GM18498 (cell line): ENCODE measurements at regions not wholly inside any gene's neighbourhood (a gene's known extent, or its start where the extent isn't known, plus 50 kb on each side); places are given as distances from the start of the nearest gene placed in this dataset.
"Not testable (repeated sequence)": the region's sequence is repeated elsewhere in the genome, so short reads cannot be mapped to it uniquely, and the experiment has no call there.

ENCODE experiments used
- ATAC-seq: cut with Tn5 transposase; IDR thresholded peaks from one replicate; pipeline ENCODE4 v1.9.1; 2021; ENCODE audit warnings: mild to moderate bottlenecking, moderate library complexity; ENCODE audit not compliant: unreplicated experiment

GRCh38 chr3:192968901-192969300 lies 51.2 kb upstream of the MB21D2 start:
- ATAC-seq, result not testable (repeated sequence)

- ATAC-seq, result no peak
Observed at GRCh38 chr3:192980632-192981031, 63.0 kb upstream of the MB21D2 start.

DNA sequence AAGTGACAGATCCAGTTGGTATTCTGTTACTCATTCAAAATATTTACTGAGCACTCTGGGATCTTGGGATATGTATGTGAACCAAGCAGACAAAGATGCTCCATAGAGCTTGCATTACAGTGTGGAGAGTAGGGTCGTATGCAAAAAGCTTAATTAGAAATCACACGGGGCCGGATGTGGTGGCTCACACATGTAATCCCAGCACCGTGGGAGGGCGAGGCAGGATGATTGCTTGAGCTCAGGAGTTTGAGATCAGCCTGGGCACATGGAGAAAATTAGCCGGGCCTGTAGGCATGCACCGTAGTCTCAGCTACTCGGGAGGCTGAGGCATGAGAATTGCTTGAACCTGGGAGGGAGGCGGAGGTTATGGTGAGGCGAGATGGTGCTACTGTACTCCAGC lies 68.7 kb upstream of the MB21D2 start:
- ATAC-seq, result no peak

- ATAC-seq, result no peak
Observed at GRCh38 chr3:192991356-192991755, 73.7 kb upstream of the MB21D2 start.

GRCh38 chr3:192992361-192992760 lies 74.7 kb upstream of the MB21D2 start:
- ATAC-seq, result no peak

- ATAC-seq, result no peak
Observed at GRCh38 chr3:192993411-192993810, 75.8 kb upstream of the MB21D2 start.

DNA sequence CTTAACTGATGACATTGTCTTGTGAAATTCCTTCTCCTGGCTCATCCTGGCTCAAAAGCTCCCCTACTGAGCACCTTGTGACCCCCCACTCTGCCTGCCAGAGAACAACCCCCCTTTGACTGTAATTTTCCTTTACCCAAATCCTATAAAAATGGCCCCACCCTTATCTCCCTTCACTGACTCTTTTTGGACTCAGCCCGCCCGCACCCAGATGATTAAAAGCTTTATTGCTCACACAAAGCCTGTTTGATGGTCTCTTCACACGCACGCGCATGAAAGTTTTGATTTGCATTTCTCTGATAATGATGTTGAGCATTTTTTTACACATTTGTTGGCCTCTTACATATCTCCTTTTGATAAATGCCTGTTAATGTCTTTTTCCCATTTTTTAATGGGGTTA lies 83.5 kb upstream of the MB21D2 start:
- not testable (repeated sequence) for ATAC-seq

DNA sequence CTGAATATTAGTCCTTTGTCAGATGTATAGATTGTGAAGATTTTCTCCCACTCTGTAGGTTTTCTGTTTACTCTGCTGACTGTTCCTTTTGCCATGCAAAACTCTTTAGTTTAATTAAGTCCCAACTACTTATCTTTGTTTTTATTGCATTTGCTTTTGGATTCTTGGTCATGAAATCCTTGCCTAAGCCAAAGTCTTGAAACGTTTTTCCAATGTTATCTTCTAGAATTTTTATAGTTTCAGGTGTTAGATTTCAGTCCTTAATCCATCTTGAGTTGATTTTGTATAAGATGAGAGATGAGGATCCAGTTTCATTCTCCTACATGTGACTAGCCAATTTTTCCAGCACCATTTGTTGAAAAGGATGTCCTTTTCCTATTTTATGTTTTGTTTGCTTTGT lies 86.0 kb upstream of the MB21D2 start:
- ATAC-seq, result not testable (repeated sequence)

DNA sequence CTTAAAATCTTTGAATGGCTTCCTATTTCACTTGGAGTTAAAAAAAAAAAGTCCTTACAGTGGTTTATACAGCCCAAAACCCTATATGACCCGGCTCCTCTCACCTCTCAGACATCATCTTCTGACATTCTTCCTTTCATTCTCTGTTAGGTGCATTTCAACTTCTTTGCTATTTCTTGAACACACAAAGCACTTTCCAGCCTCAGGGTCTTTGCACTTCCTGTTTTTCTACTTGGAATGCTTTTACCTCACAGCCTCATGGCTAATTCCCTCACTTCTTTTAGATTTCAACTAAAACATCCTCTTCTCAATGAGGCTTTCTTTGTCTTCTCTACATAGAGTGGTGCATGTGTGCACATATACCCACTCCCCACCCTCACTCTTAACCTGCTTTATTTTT lies 91.0 kb upstream of the MB21D2 start:
- ATAC-seq, result no peak

GRCh38 chr3:193010191-193010590 lies 92.5 kb upstream of the MB21D2 start:
- ATAC-seq, result no peak

DNA sequence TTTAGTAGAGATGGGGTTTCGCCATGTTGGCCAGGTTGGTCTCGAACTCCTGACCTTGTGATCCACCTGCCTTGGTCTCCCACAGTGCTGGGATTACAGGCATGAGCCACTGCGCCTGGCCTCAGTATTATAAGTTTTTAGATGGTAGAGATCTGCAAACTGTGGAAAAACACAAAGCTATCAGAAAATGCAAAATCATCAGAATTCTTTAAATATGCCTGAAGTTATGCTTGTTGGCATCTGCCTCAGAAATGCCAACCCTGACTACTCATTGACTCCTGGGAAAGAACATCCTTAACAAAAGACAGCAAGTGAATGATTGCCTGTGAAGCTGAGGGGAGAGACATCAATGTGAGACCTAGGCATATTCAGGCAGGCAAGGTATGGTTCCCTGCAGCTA lies 94.3 kb upstream of the MB21D2 start:
- no peak for ATAC-seq

DNA sequence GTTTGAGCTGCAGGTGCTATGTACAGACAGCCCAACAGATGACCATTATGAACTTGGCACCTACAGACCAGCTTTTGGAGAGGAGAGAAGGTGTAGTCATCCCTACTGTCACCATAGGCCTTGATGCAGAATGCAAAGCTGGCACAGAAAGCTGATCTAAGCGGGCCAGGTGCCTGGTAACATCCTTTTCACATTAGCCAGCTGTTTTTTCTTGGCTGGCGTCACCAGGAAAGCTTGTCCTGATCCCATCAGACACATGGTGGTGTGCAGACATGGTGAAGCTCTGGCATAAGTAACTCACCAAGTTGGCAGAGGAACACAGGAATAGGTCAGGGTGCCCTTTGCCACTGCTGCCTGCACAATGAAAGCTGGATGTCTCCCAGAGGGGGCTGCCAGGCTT lies 97.2 kb upstream of the MB21D2 start:
- no peak for ATAC-seq

DNA sequence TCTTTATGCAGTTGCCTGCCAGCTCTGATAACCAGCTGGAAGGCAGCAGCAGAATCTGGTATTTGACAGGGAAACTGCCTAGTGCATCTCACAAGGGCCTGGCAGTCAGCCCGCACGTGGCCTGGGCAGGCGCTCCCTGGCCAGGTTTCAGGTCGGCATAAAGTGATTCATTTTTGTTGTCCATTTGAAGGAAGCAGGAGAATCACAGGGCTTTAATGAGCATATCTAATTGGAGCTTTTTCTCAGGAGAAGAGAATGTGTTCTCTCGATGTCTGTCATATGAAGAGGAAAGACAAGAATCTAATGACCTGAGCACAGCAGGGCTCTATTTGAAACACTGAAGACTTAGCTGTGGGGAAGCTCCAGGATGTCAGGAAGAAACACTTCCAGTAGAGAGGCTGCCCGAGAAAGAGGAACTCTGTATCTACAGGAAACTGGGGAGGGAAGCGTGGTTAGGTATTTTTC lies 98.8 kb upstream of the MB21D2 start:
- no peak for ATAC-seq

GRCh38 chr3:193021506-193022010 lies 103.9 kb upstream of the MB21D2 start:
- no peak for ATAC-seq

DNA sequence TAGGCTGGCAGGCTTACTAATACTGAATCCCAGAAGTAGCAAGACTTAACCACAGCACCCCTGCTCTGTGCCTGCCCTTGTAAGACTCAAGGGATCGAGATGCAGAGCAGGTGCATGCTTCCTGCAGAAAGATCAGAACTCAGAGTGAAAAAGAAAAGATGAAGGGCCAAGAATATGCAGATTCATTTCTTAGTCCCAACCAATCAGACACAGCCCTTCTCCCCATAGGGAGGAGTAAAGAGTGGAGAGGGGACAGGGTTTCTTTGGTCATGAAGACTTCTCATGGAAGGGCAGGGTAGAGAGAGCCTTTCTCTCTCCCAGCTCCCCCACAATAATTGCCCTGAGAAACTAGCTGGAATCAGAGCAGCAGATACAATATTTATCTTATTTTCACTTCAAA lies 105.6 kb upstream of the MB21D2 start:
- ATAC-seq, result no peak

GRCh38 chr3:193028258-193028657 lies 110.6 kb upstream of the MB21D2 start:
- no peak for ATAC-seq

DNA sequence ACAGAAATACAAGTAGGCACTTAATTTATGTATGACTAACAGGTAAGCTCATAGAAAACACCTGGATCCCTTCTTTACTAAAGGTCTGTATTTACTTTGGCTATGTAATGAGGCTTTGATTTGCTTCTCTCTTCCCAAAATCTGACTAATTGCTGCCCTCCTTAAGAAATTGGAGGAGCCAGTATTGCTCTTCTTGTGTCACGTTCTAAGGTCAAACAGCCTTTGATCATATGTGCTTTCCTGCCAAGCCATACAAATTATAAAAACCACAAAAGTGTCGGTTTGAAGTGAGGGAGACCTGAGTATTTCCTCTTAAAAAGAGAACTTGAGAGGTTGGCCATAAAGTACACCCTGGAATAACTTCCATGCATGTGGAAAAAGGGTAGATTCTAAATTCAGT lies 112.1 kb upstream of the MB21D2 start:
- ATAC-seq, result no peak

- ATAC-seq, result no peak
Observed at GRCh38 chr3:193030276-193030675, 112.6 kb upstream of the MB21D2 start.

DNA sequence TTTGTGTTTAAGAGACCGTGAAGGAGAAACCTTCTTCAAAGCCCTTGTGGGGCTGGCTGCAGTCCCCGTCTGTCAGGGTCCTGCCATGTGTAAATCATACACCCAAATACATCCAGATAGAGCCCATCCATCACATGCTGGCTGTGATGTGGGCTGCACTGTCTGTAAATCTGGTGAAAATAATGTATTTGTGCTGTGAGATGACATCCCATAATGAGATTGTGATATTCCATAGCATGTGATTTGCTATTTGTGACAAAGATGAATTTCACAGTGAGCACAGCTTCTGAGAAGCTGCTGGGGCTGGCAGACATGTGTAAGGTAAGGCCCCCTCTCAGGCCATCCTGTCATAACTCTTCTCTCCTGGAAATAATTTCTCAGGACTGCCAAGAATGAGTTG lies 114.3 kb upstream of the MB21D2 start:
- ATAC-seq, result no peak

GRCh38 chr3:193033226-193033780 lies 115.6 kb upstream of the MB21D2 start:
- no peak for ATAC-seq

DNA sequence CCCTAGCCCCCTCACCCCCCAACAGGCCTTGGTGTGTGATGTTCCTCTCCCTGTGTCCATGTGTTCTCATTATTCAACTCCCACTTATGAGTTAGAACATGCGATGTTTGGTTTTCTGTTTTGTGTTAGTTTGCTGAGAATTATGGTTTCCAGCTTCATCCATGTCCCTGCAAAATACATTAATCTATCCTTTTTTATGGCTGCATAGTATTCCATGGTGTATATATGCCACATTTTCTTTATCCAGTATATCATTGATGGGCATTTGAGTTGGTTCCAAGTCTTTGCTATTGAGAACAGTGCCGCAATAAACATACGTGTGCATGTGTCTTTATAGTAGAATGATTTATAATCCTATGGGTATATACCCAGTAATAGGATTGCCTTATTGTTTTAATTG lies 120.2 kb upstream of the MB21D2 start:
- not testable (repeated sequence) for ATAC-seq

DNA sequence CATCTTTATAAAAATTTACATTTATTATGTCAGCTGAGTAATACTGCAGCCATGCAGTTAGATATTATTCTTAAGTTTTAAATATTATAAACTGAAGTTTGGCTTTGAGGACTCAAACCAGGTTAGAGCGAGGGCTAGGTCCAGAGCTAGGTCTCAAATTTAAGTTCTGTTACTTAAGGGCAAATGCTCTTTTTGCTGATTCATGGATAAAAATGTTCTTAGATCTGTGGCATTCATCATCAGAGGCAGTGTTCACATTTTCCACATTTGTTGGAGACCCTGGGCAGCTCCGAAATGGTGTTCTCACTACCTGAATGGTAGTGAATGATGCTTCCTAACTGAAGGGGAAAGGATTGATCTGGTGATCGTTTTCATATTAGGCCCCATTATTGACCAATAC lies 121.4 kb upstream of the MB21D2 start:
- no peak for ATAC-seq
